Thoracic aorta (tissue), 2 donors: ENCODE measurements at regions not wholly inside any gene's neighbourhood (a gene's known extent, or its start where the extent isn't known, plus 50 kb on each side); places are given as distances from the start of the nearest gene placed in this dataset.
"Not testable (repeated sequence)": the region's sequence is repeated elsewhere in the genome, so short reads cannot be mapped to it uniquely, and the experiment has no call there.

Experiments
- ATAC-seq: fragments of 150-250 bp; one replicate; pipeline ENCODE4 v1.8.0; 2017; ENCODE audit warnings: low read depth; ENCODE audit not compliant: insufficient number of reproducible peaks, low FRiP score
- DNase-seq: peaks from one replicate; pipeline ENCODE4 v3.0.0-alpha.2; 2020; ENCODE audit warnings: low spot score
- H3K27ac ChIP-seq, 2 donors: fragments of 200-600 bp; sonication (generic); 1 replicate in 1 of 2; 2 replicates in 1 of 2; pipeline ENCODE4 v1.5.1; 2016; ENCODE audit warnings: mild to moderate bottlenecking in 2 of 2, moderate library complexity in 2 of 2
- H3K27me3 ChIP-seq: fragments of 200-600 bp; sonication (generic); replicated peaks from 2 replicates; pipeline ENCODE4 v1.6.0; 2016; ENCODE audit warnings: mild to moderate bottlenecking; ENCODE audit not compliant: insufficient read depth
- H3K36me3 ChIP-seq: fragments of 200-600 bp; sonication (generic); one replicate; pipeline ENCODE4 v1.5.1; 2016
- H3K4me1 ChIP-seq, 2 donors: fragments of 200-600 bp; sonication (generic); 1 replicate in 1 of 2; 2 replicates in 1 of 2; pipeline versions ENCODE4 v1.5.1 to v1.6.0; 2016; ENCODE audit warnings: low read depth in 2 of 2, mild to moderate bottlenecking in 1 of 2; ENCODE audit not compliant: control insufficient read depth in 1 of 2
- H3K4me3 ChIP-seq: fragments of 200-600 bp; sonication (generic); 2 replicates; pipeline ENCODE4 v1.5.1; 2016; ENCODE audit warnings: mild to moderate bottlenecking
- H3K9me3 ChIP-seq: fragments of 200-600 bp; sonication (generic); 2 replicates; pipeline ENCODE4 v1.5.1; 2016
- CTCF ChIP-seq: fragments of 200-600 bp; sonication (generic); IDR thresholded peaks from one replicate; pipeline ENCODE4 v1.5.1; 2019; ENCODE audit warnings: antibody characterized with exemption

- no peak for TF ChIP-seq CTCF
- H3K27me3 ChIP-seq = no peaks in the 10 kb centered on the region
- no peak overlapping the region for H3K4me3 ChIP-seq
- H3K4me1 ChIP-seq = no peaks in the 10 kb centered on the region
- DNase-seq (no peak), ATAC-seq (no peak)
- H3K27ac ChIP-seq = no peak overlapping the region
- no peaks in the 10 kb centered on the region for H3K36me3 ChIP-seq
- no peaks in the 10 kb centered on the region for H3K9me3 ChIP-seq
These were observed 1189.2 kb downstream of the PLA2G4A start for GRCh38 chr1:188017921-188018320.

GRCh38 chr1:188022661-188023060 lies 1193.9 kb downstream of the PLA2G4A start:
- no peak for DNase-seq
- no peak for TF ChIP-seq CTCF

GRCh38 chr1:188023206-188023605 lies 1194.5 kb downstream of the PLA2G4A start:
- no peak for TF ChIP-seq CTCF
- no peaks in the 10 kb centered on the region for H3K4me1 ChIP-seq
- ATAC-seq (no peak), DNase-seq (no peak)
- no peaks in the 10 kb centered on the region for H3K9me3 ChIP-seq
- H3K27ac ChIP-seq = no peak overlapping the region
- H3K36me3 ChIP-seq = no peaks in the 10 kb centered on the region
- H3K27me3 ChIP-seq = no peaks in the 10 kb centered on the region
- no peak overlapping the region for H3K4me3 ChIP-seq

More at GRCh38 chr1:188022661-188023060, 1193.9 kb downstream of the PLA2G4A start:
- no peak overlapping the region for H3K4me3 ChIP-seq
- H3K27me3 ChIP-seq = no peaks in the 10 kb centered on the region
- H3K27ac ChIP-seq = no peak overlapping the region
- no peaks in the 10 kb centered on the region for H3K4me1 ChIP-seq
- ATAC-seq = no peak
- no peaks in the 10 kb centered on the region for H3K36me3 ChIP-seq
- H3K9me3 ChIP-seq = no peaks in the 10 kb centered on the region

- no peak for ATAC-seq
- Histone ChIP-seq H3K4me1 (no peaks in the 10 kb centered on the region), H3K9me3 (no peaks in the 10 kb centered on the region), H3K27me3 (no peaks in the 10 kb centered on the region), H3K27ac (no peak overlapping the region), H3K4me3 (no peak overlapping the region), H3K36me3 (no peaks in the 10 kb centered on the region)
- TF ChIP-seq CTCF = no peak
- no peak for DNase-seq
These were observed 1198.9 kb downstream of the PLA2G4A start for GRCh38 chr1:188027613-188028012.

GRCh38 chr1:188037572-188037971 lies 1208.8 kb downstream of the PLA2G4A start:
- H3K27me3 ChIP-seq, ATAC-seq, H3K4me1 ChIP-seq, H3K9me3 ChIP-seq, H3K27ac ChIP-seq, H3K4me3 ChIP-seq, DNase-seq, H3K36me3 ChIP-seq: not testable (repeated sequence)

- no peak for DNase-seq
- no peak for ATAC-seq
- Histone ChIP-seq H3K9me3 (no peaks in the 10 kb centered on the region), H3K36me3 (no peaks in the 10 kb centered on the region), H3K4me3 (no peak overlapping the region), H3K27me3 (no peaks in the 10 kb centered on the region), H3K27ac (no peak overlapping the region), H3K4me1 (no peaks in the 10 kb centered on the region)
- TF ChIP-seq CTCF = no peak
These were observed 1214.9 kb downstream of the PLA2G4A start for GRCh38 chr1:188043536-188044245.
